ENCODE measurements at regions not wholly inside any gene's neighbourhood (a gene's known extent, or its start where the extent isn't known, plus 50 kb on each side); places are given as distances from the start of the nearest gene placed in this dataset.

- H3K4me1 ChIP-seq (ENCODE audit: control insufficient read depth, insufficient read depth, low read length), result no peaks in the 10 kb centered on the region
- TF ChIP-seq POLR2AphosphoS5 (IDR thresholded peaks at IDR 0.05; ENCODE audit: low read depth, low read length), result no peak
- TF ChIP-seq SIN3A (IDR thresholded peaks at IDR 0.05; ENCODE audit: borderline replicate concordance, insufficient read depth, low read depth, low read length), result no peak
- no peak for TF ChIP-seq CTCF (IDR thresholded peaks at IDR 0.05)
- TF ChIP-seq TCF7L2 (IDR thresholded peaks at IDR 0.05; ENCODE audit: low read depth, low read length), result no peak
- no peak for TF ChIP-seq REST (IDR thresholded peaks at IDR 0.05; ENCODE audit: insufficient read depth in 1 of 2, low read depth in 2 of 2, low read length in 1 of 2)
- in situ Hi-C loops (cut with HindIII; ENCODE audit: low pct_unique_long_range_greater_than_20kb, low sequenced_read_pairs), result no loop called here
- no peak overlapping the region for H3K27ac ChIP-seq (ENCODE audit: low read length)
- ATAC-seq (no peak), DNase-seq (ENCODE audit: low read depth, low spot score) (no peak)
- H3K9me3 ChIP-seq (ENCODE audit: control insufficient read depth, insufficient read depth, low read depth, low read length), result no peaks in the 10 kb centered on the region
- intact Hi-C loops (cut with micrococcal nuclease; ENCODE audit: unreplicated experiment), result no loop called here
- ChIA-PET CTCF (no interaction called here), POLR2A (no interaction called here)
- no peaks in the 10 kb centered on the region for H3K36me3 ChIP-seq (ENCODE audit: control insufficient read depth, insufficient read depth, low read length)
- no peaks in the 10 kb centered on the region for H3K27me3 ChIP-seq (ENCODE audit: control insufficient read depth, insufficient read depth, low read length)
- no peak overlapping the region for H3K4me3 ChIP-seq (ENCODE audit: low read depth in 2 of 2, low read length in 2 of 2)
- no TSS peak for BruUV-seq (replicated peaks)
These were observed 497.3 kb downstream of the SHQ1 start for GRCh38 chr3:72350761-72351505.

- no peaks in the 10 kb centered on the region for H3K27me3 ChIP-seq (ENCODE audit: control insufficient read depth, insufficient read depth, low read length)
- TF ChIP-seq CTCF (IDR thresholded peaks at IDR 0.05), result no peak
- no peak for TF ChIP-seq SIN3A (IDR thresholded peaks at IDR 0.05; ENCODE audit: borderline replicate concordance, insufficient read depth, low read depth, low read length)
- no peak for TF ChIP-seq REST (IDR thresholded peaks at IDR 0.05; ENCODE audit: insufficient read depth in 1 of 2, low read depth in 2 of 2, low read length in 1 of 2)
- TF ChIP-seq POLR2AphosphoS5 (IDR thresholded peaks at IDR 0.05; ENCODE audit: low read depth, low read length), result no peak
- no peak for TF ChIP-seq TCF7L2 (IDR thresholded peaks at IDR 0.05; ENCODE audit: low read depth, low read length)
- intact Hi-C loops (cut with micrococcal nuclease; ENCODE audit: unreplicated experiment), result no loop called here
- no peaks in the 10 kb centered on the region for H3K36me3 ChIP-seq (ENCODE audit: control insufficient read depth, insufficient read depth, low read length)
- ATAC-seq (no peak), DNase-seq (ENCODE audit: low read depth, low spot score) (no peak)
- no peak overlapping the region for H3K27ac ChIP-seq (ENCODE audit: low read length)
- no peaks in the 10 kb centered on the region for H3K4me1 ChIP-seq (ENCODE audit: control insufficient read depth, insufficient read depth, low read length)
- ChIA-PET CTCF (no interaction called here), POLR2A (no interaction called here)
- H3K4me3 ChIP-seq (ENCODE audit: low read depth in 2 of 2, low read length in 2 of 2), result no peak overlapping the region
- no peaks in the 10 kb centered on the region for H3K9me3 ChIP-seq (ENCODE audit: control insufficient read depth, insufficient read depth, low read depth, low read length)
- BruUV-seq (replicated peaks), result no TSS peak
- in situ Hi-C loops (cut with HindIII; ENCODE audit: low pct_unique_long_range_greater_than_20kb, low sequenced_read_pairs), result no loop called here
These were observed 499.9 kb downstream of the SHQ1 start for GRCh38 chr3:72348357-72348756.
